GM10266 (cell line): ENCODE measurements at regions not wholly inside any gene's neighbourhood (a gene's known extent, or its start where the extent isn't known, plus 50 kb on each side); places are given as distances from the start of the nearest gene placed in this dataset.

ENCODE experiments used
- DNase-seq: peaks from one replicate; pipeline ENCODE4 v3.0.0; 2012; ENCODE audit errors: extremely low spot score
- CTCF ChIP-seq: IDR thresholded peaks from 2 replicates; pipeline ENCODE4 v1.5.1; 2012; ENCODE audit warnings: mild to moderate bottlenecking, low read depth; ENCODE audit not compliant: control insufficient read depth, insufficient read depth; ENCODE audit errors: missing control alignments

DNA sequence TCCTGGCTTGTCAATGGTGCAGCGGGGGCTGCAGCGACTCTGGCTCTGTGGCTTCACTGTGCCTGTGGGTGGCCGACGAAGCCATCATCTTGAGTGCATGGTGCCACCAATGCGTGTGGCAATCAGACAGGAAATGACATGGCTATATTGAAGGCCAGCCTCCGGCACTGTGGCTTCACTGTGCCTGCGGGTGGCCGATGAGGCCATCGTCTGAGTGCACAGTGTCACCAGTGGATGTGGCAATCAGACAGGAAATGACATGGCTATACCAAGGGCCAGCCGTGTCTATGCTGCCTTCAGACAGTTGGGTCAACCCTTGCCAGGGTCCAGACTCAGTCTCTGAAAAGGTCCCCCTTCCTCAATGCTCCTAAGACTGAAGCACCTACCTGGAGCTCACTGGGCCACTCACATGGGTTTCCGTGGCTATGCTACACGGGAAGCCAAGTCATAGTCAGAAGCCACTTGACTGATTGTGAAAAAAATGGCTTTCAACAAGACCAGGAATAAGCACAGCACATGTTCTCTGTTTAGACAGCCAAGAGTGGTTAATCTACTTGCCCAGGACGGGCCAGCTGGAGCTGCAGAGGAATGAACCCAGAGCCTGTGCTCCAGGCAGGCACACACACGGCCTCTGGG lies 67.5 kb upstream of the S1PR3 start:
- no peak for TF ChIP-seq CTCF
- DNase-seq: no peak

DNA sequence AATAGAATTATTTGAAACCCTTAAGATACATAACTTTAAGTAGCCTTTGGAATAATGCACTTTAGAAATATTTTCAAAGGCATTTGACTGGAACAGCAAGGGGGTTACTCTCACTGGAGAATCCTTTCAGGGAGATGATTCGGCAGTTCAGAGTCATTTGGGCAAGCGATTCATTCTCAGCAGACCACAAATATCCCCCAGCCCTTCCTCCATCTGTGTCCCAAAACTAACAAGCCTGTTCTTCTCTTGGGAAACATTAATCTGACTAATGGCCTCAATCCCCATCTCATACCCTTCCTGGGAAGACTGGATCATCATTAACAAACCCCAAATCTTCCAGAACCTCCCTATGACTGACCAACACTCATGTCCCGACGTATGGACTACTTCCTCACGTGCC lies 65.8 kb upstream of the S1PR3 start:
- no peak for TF ChIP-seq CTCF
- no peak for DNase-seq

DNA sequence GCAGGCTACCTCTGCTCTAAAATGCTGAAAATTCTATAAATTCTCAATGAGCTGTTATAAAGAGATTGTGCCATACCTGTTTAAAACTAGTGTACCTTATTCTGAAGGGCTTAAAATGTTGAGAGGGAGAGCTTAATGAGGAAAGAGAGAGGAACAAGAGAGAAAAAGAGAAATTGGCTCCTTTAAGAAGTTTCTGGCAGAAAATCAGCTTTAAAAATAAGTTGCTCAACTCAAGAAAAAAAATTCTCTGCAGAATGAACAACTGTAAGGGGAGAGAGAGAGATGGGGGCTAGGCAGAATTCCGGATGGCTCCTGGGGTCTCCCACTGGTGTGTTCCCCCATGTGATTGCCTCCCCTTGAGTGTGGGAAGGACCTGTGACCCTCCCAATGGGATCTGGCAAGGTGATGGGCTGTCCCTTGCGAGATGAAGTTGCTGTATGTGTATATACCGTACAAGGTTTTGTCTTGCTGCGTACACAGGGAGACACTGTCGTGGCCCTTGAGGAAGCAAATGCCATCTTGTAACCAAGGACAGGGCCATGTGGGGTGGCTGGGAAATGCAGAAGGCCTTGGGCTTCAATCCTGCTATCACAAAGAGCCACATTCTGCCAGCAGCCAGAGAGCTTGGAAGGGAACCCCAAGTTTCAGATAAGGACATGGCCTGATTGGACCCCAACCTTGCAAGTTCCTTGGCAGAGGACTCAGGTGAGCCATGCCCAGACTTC lies 64.3 kb upstream of the S1PR3 start:
- TF ChIP-seq CTCF: no peak

GRCh38 chr9:88927510-88927909 lies 63.8 kb upstream of the S1PR3 start:
- DNase-seq: no peak
- no peak for TF ChIP-seq CTCF

More for the DNA sequence above, 64.3 kb upstream of the S1PR3 start:
- DNase-seq: no peak

DNA sequence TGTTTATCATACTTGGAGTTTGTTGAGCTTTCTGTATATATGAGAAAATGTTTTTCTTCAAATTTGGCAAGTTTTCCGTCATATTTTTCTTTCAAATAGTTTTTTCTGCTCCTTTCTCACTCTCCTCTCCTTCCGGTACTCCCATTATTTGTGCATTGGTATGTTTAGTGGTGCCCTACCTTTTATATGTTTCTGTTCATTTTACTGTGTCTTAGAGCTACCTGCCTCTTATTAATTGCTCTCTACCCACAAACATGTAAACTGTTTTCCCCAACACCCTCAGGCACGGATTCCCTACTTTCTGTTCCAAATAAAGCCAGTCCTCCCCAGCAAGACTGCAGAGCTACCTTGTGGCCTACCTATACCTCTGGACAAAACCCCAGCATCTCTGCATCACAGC lies 60.6 kb upstream of the S1PR3 start:
- no peak for TF ChIP-seq CTCF
- DNase-seq: no peak

- no peak for DNase-seq
Measured at GRCh38 chr9:88932766-88933165, 58.5 kb upstream of the S1PR3 start.

More at GRCh38 chr9:88932766-88933165, 58.5 kb upstream of the S1PR3 start:
- no peak for TF ChIP-seq CTCF
